GM12873 (cell line): ENCODE measurements at regions not wholly inside any gene's neighbourhood (a gene's known extent, or its start where the extent isn't known, plus 50 kb on each side); places are given as distances from the start of the nearest gene placed in this dataset.

Source experiments
- TF ChIP-seq, protein P1 (sequence below): IDR thresholded peaks from 2 replicates; pipeline ENCODE4 v1.5.1; 2012; ENCODE audit warnings: low read depth, mild to moderate bottlenecking, moderate library complexity, low read length, control low read depth; ENCODE audit not compliant: insufficient read depth; ENCODE audit errors: missing control alignments

GRCh38 chr5:101932599-101932998 is 363.5 kb downstream of the SLCO4C1 start:
- TF ChIP-seq, protein P1, sequence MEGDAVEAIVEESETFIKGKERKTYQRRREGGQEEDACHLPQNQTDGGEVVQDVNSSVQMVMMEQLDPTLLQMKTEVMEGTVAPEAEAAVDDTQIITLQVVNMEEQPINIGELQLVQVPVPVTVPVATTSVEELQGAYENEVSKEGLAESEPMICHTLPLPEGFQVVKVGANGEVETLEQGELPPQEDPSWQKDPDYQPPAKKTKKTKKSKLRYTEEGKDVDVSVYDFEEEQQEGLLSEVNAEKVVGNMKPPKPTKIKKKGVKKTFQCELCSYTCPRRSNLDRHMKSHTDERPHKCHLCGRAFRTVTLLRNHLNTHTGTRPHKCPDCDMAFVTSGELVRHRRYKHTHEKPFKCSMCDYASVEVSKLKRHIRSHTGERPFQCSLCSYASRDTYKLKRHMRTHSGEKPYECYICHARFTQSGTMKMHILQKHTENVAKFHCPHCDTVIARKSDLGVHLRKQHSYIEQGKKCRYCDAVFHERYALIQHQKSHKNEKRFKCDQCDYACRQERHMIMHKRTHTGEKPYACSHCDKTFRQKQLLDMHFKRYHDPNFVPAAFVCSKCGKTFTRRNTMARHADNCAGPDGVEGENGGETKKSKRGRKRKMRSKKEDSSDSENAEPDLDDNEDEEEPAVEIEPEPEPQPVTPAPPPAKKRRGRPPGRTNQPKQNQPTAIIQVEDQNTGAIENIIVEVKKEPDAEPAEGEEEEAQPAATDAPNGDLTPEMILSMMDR, result no peak

DNA sequence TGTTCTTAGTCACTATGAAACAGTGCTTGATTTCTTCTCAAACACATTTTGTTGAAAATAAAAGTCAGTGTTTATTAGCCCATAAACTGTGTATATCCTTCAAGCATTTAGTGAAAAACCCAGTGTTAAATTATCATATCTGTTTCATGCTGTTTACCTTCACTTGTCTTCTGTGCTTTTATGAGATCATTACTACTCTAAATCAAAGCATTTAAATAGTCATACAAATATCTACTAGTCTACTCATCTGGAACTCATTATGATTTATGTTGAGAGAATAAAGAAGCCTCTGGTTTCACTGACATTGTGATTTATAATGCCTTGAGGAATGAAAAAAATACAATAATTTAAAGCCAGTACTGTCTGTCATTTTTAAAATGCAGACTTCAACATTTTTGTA is 366.5 kb downstream of the SLCO4C1 start:
- TF ChIP-seq, protein P1, result no peak

- TF ChIP-seq, protein P1, result no peak
Measured at GRCh38 chr5:101917166-101917565, 378.9 kb downstream of the SLCO4C1 start.

GRCh38 chr5:101915554-101915953 is 380.5 kb downstream of the SLCO4C1 start:
- TF ChIP-seq, protein P1, result no peak

DNA sequence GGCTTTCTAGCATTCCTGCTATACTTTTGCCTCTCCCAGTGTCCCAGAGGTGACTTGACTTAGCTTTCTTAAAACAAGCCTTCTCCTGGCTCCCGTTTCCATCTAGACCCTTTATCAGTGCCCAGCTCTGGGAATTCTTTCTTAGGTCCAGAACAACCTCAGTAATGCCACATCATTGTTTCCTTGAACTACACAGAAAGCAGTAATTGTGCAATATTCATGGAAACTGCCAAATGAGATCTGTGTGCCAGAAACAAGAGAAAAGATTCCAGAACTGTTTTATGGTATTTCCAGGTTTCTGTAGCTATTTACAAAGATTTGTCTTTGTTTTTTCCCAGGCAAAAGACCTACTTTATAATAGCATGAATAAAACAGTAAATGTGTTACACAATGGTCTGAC is 391.3 kb downstream of the SLCO4C1 start:
- TF ChIP-seq, protein P1, result no peak

DNA sequence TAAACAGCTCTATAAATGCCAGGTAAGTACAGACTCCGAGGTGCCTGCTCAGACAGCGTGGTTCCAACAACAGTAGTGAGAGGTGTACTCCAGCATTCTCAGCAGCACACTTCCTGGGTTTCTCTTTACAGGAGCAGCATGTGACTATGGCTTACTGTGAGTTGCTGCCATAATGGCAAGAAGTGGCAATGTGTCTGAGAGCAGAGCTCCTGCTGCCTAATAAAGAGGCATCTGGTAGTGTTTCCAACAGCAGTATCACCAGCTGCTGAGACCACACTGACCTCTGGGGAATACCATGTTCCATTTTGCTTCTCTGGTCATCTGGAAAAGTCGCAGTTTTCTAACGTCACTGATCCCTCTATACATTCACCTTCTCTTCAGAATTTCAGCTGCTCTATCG is 398.2 kb downstream of the SLCO4C1 start:
- TF ChIP-seq, protein P1, result no peak

DNA sequence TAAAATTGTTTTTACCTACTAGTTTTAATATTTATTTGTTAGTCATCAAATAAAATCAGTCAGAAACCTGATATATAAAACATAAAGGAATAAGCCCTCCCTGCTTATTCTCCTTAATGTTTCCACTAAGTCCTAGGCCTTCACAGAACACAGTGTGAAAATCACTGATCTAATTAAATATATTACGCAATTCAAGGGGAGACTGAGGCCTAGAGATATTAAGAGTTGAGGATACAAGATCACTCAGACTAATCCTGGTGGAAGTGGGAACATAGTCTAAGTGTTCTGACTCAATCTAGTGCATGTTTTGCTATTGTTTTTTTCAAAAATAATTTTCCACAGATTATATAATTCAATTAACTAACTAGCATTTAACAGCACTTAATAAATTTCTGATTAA is 401.1 kb downstream of the SLCO4C1 start:
- TF ChIP-seq, protein P1, result no peak

- TF ChIP-seq, protein P1, result no peak
Measured at GRCh38 chr5:101878190-101878589, 417.9 kb downstream of the SLCO4C1 start.
